HG03196 (cell line): ENCODE measurements at regions not wholly inside any gene's neighbourhood (a gene's known extent, or its start where the extent isn't known, plus 50 kb on each side); places are given as distances from the start of the nearest gene placed in this dataset.
"Not testable (repeated sequence)": the region's sequence is repeated elsewhere in the genome, so short reads cannot be mapped to it uniquely, and the experiment has no call there.

Source experiments
- ATAC-seq: cut with Tn5 transposase; IDR thresholded peaks from one replicate; pipeline ENCODE4 v1.9.1; 2021; ENCODE audit not compliant: unreplicated experiment

DNA sequence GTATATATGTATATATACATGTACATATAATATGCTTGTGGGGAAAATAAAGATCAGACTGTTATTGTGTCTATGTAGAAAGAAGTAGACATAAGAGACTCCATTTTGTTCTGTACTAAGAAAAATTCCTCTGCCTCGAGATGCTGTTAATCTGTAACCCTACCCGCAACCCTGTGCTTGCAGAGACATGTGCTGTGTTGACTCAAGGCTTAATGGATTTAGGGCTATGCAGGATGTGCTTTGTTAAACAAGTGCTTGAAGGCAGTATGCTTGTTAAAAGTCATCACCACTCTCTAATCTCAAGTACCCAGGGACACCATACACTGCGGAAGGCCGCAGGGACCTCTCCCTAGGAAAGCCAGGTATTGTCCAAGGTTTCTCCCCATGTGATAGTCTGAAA is 972.9 kb downstream of the GALC start:
- not testable (repeated sequence) for ATAC-seq

GRCh38 chr14:87018294-87018693 is 974.7 kb downstream of the GALC start:
- no peak for ATAC-seq

DNA sequence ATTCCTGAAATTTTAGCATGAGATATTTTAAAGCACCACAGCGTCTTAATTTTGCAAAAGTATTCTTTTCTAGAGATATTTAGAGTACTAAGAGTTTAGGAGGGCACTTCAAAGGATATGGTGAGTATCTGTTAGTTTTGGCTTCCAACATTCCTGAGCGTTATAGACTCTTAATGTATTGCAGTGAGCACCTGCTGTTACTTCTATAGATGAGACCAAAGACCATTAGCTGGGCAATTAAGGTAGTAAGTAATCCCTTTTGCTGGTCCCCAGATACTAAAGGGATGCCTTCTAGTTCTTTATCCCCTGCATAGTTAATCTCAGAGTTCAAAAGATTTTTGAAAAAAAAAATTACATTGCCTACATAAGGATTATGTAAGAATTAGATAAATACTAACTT is 975.6 kb downstream of the GALC start:
- no peak for ATAC-seq

DNA sequence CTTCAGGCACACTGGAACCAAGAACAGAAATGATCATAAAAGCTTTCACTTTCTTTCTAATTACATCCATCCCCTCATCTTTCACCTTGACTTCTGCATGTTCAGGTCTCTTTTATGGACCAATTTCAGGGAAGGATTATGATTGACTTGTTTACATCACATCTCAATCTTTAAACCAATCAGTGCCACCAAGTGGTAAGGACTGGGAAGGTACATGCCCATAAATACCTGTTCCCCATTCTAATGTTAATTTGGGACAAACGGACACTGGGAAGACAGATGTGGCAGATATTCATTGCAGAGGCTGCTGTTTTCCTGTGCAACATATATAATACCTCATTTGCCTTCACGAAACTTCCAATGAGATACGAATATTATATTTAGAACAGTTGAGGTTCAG is 978.1 kb downstream of the GALC start:
- ATAC-seq: no peak

GRCh38 chr14:87013583-87013982 is 979.4 kb downstream of the GALC start:
- no peak for ATAC-seq

DNA sequence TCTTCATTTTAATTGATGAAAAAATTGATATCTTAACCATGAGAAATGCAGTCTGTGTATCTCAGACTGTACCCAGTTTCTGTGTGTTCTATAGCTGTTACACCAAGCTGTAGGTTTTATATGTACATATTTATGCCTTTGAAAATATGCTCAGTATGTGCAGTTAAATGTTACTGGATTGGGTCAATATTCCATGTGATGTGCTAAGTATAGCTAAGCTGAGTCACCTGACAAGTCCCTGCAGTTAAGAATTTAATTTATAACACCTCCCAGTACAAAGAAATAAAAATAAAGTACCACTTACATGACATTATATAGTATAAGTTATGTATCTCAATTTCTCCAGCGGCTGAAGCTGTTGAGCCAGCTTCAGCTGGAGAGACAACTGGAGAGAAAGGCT is 984.0 kb downstream of the GALC start:
- no peak for ATAC-seq

DNA sequence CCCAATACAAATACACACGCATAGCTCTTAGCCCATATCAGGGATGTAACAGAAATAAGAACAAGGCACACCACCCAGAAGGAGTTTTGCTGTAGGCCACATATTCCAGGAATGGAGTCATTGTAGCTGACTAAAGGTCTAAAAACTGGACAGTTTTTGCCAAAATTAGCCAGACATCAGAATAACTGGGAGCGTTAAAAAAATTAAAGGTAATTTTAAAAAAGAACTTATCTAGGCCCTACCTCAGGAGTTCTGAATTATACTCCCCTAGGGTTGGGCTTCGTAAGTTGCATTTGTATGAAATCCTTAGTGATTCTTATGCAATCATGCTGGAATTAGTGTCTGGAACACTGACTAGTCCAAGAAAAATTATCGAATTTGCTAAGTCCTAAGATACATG is 987.7 kb downstream of the GALC start:
- ATAC-seq: no peak

- ATAC-seq: no peak
These were observed 990.2 kb downstream of the GALC start for GRCh38 chr14:87002776-87003175.

DNA sequence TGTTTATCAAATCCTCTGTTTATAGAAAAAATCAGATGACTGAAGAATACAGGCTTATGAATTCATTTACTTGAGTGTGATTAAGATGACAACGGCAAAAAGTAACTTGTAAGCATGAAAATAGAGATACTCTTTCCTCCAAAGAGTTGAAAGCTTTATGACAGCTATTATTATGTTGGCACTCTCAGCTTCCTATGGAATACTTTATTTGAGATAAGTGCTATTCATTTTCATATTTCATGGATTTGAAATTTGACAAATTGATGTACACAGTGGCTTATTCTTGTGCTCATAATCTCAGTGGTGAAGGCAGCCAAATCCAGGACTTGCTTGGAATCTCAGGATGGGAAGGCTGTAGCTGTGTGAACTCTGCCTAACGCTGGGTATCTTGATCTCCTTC is 991.6 kb downstream of the GALC start:
- ATAC-seq: no peak

DNA sequence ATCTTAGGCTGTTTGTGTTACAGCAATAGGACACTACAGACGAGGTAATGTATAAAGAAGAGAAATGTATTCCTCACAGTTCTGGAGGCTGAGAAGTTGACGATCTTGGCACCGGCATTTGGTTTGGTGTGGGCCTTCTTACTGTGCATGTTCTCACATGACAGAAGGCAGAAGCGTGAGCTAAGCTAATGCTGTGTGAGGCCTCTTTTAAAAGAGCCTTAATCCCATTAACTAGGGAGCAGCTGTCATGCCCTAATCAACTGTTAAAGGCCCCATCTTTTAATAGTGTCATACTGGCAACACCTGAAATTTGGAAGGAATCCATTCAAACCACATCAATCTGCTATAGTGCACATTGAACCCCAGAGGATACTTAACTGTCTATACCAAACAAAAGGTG is 992.9 kb downstream of the GALC start:
- ATAC-seq: no peak

DNA sequence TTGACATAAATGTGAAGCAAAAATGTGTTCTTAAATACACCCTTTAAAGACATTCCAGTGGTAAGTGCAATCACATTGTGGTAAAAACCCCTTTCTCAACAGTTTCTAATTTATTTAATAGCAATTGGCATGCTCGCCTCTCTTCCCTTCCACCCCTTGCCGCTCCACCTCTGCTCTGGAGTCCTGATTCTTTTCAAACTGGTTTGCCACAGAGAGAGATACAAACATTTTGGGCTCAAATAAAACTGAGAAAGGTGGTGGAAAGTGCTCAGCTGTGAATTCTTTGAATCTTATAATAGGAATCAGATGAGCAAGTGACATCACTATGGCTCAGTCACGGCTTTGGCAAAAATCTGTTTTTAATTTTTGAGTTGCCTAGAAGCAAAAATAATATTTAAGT is 993.9 kb downstream of the GALC start:
- ATAC-seq: no peak

GRCh38 chr14:86997271-86997670 is 995.7 kb downstream of the GALC start:
- no peak for ATAC-seq

DNA sequence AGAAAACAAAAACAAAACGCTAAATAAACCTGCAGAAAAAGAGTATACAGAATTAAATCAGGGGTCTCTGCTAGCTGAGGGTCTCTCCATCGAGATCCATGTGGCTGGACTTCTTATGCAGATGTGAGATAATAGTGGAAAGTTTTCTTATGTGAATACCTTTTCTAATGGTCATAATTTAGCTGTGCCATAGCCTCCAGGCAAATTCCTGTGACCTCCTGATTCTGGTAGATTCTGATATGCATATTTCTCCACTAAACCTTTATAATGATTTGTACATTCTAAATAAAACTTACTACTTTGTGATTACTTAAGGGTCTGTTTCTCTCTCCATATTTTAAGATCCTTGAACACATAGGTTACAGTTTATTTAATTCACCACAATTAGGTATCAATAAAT is 1002.6 kb downstream of the GALC start:
- no peak for ATAC-seq

DNA sequence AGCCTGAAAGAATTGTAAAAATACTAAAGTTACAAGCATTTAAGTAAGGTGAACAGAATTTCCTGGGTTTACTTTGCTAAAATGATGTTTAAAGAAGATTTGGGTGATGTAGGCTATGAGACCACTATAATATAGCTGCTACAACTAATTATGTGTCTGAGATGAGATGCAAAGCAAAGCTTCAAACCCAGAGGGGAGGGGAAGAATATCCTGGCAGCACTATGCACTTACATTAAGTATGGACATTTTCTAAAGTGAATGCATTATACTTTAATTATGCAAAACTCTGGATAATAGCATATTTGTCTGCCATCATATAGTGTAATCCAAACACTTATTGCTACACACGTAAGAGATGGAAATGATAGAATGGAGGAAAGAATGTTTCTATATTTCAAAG is 1003.7 kb downstream of the GALC start:
- ATAC-seq: no peak

DNA sequence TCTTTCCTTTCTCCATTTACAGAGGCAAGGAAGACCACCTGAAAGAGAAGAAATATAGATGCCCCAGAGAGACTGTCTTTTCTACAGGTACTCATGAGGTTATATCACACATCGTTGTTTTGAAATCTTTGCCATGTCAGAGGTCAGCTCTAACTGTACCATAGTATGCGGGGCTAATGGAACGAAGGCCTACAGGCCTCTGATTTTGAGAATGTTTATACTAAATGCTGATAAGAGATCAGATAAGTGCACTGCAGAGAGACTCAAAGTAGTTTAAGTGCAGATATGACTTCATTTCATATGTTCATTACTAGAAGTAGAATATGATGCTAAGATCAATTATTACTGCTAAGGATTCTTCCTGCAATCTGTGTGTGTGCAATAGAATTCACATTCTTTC is 1005.0 kb downstream of the GALC start:
- no peak for ATAC-seq

GRCh38 chr14:86973177-86973576 is 1019.8 kb downstream of the GALC start:
- ATAC-seq: no peak

DNA sequence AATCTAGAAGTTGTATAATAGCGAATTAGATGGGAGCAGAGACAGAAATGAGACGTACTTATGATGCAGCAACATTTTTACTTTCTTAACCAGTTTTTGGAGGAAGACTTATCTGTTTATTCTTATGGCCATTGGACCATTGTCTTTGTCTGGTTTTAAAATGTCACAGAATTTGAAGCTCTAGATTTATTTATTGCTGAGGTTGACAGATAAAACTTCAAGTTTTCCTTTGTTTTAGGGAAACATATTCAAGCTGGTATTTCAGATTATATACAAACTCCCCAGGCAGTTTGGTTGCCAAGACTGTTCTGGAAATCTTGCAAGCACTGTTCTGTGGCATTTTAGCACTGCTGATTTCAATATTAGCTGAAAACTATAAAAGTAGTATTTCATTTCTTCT is 1021.7 kb downstream of the GALC start:
- no peak for ATAC-seq

GRCh38 chr14:86961106-86961716 is 1031.8 kb downstream of the GALC start:
- no peak for ATAC-seq

- no peak for ATAC-seq
These were observed 1037.1 kb downstream of the GALC start for GRCh38 chr14:86955771-86956354.

DNA sequence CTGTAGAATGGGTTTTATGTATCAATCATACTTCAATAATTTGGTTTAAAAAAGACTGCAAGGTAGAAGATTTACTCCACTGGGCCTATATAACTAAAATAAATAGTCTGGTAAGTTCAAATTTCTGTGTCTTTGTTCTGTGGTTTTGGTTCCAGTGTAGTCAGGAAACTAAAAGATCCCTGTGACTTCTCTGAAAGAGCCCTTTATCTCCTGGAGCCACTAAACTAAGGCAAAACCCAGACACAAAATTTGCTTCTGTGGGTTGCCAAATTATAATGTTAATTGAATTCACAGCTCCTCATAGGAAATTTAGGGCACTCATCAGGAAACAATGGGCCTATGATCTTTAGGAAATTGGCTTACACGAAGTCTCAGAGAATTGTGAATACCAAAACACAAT is 1038.4 kb downstream of the GALC start:
- no peak for ATAC-seq

GRCh38 chr14:86946446-86946845 is 1046.5 kb downstream of the GALC start:
- ATAC-seq: no peak

- ATAC-seq: no peak
These were observed 1048.5 kb downstream of the GALC start for GRCh38 chr14:86944434-86944833.
